B cell (primary cell): ENCODE measurements at regions not wholly inside any gene's neighbourhood (a gene's known extent, or its start where the extent isn't known, plus 50 kb on each side); places are given as distances from the start of the nearest gene placed in this dataset.

Experiments
- CTCF ChIP-seq: fragments of 200-600 bp; IDR thresholded peaks from one replicate; pipeline ENCODE4 v1.8.0; 2022; ENCODE audit warnings: antibody characterized with exemption, mild to moderate bottlenecking
- EZH2 ChIP-seq: IDR thresholded peaks from 2 replicates; pipeline ENCODE4 v1.6.1; 2012; ENCODE audit warnings: borderline replicate concordance, low read depth, mild to moderate bottlenecking, moderate library complexity, low read length; ENCODE audit not compliant: insufficient read depth, poor library complexity, severe bottlenecking

- TF ChIP-seq EZH2 = no peak
- TF ChIP-seq CTCF = no peak
These were observed 52.7 kb upstream of the RNU6-8 start for GRCh38 chr14:32255789-32256188.
